HT1080 (cell line): ENCODE measurements at regions not wholly inside any gene's neighbourhood (a gene's known extent, or its start where the extent isn't known, plus 50 kb on each side); places are given as distances from the start of the nearest gene placed in this dataset.
"Not testable (repeated sequence)": the region's sequence is repeated elsewhere in the genome, so short reads cannot be mapped to it uniquely, and the experiment has no call there.

ENCODE experiments used
- DNase-seq: peaks from one replicate; pipeline ENCODE4 v3.0.0-alpha.2; 2015; ENCODE audit warnings: low read depth

- no peak for DNase-seq
Observed at GRCh38 chr9:102398205-102398604, 596.9 kb upstream of the CYLC2 start.

- DNase-seq = not testable (repeated sequence)
Observed at GRCh38 chr9:102385620-102386019, 609.5 kb upstream of the CYLC2 start.

GRCh38 chr9:102362470-102363132 lies 624.2 kb upstream of the GRIN3A start:
- DNase-seq = no peak

- DNase-seq = no peak
Observed at GRCh38 chr9:102360846-102361245, 622.4 kb upstream of the GRIN3A start.

- no peak for DNase-seq
Observed at GRCh38 chr9:102355982-102356381, 617.5 kb upstream of the GRIN3A start.

GRCh38 chr9:102354041-102354440 lies 615.6 kb upstream of the GRIN3A start:
- DNase-seq = no peak

GRCh38 chr9:102337471-102337870 lies 599.0 kb upstream of the GRIN3A start:
- DNase-seq = not testable (repeated sequence)

GRCh38 chr9:102309379-102309778 lies 570.9 kb upstream of the GRIN3A start:
- no peak for DNase-seq

- DNase-seq = no peak
Observed at GRCh38 chr9:102295188-102295587, 556.7 kb upstream of the GRIN3A start.

GRCh38 chr9:102273952-102274351 lies 535.5 kb upstream of the GRIN3A start:
- DNase-seq = peak; percentile 78

GRCh38 chr9:102253099-102253498 lies 514.7 kb upstream of the GRIN3A start:
- DNase-seq = no peak

GRCh38 chr9:102244916-102245315 lies 506.5 kb upstream of the GRIN3A start:
- no peak for DNase-seq

GRCh38 chr9:102237520-102237919 lies 499.1 kb upstream of the GRIN3A start:
- DNase-seq = no peak

GRCh38 chr9:102237094-102237493 lies 498.6 kb upstream of the GRIN3A start:
- no peak for DNase-seq

- DNase-seq = not testable (repeated sequence)
Observed at GRCh38 chr9:102227416-102227815, 489.0 kb upstream of the GRIN3A start.

GRCh38 chr9:102225841-102226441 lies 487.5 kb upstream of the GRIN3A start:
- DNase-seq = peak; percentile 8

GRCh38 chr9:102223320-102224136 lies 485.1 kb upstream of the GRIN3A start:
- DNase-seq = not testable (repeated sequence)

GRCh38 chr9:102209176-102209575 lies 470.7 kb upstream of the GRIN3A start:
- DNase-seq = no peak

GRCh38 chr9:102206432-102206831 lies 468.0 kb upstream of the GRIN3A start:
- DNase-seq = no peak

GRCh38 chr9:102205251-102205650 lies 466.8 kb upstream of the GRIN3A start:
- no peak for DNase-seq

GRCh38 chr9:102202126-102202525 lies 463.7 kb upstream of the GRIN3A start:
- DNase-seq = no peak

- DNase-seq = no peak
Observed at GRCh38 chr9:102185962-102186361, 447.5 kb upstream of the GRIN3A start.
